K562 (cell line): ENCODE measurements at regions not wholly inside any gene's neighbourhood (a gene's known extent, or its start where the extent isn't known, plus 50 kb on each side); places are given as distances from the start of the nearest gene placed in this dataset.
A peak's percentile ranks its signal among the peaks of the same experiment; 100 is the strongest.

ENCODE experiments used
- ATF1 ChIP-seq, 2 experiments: fragments of 450-650 bp in 1 of 2; IDR thresholded peaks; 2 replicates each; pipeline ENCODE4 v1.6.1; 2016; ENCODE audit warnings: missing compliant biosample characterization in 1 of 2, missing genetic modification characterization in 1 of 2
- CREM ChIP-seq: IDR thresholded peaks from 2 replicates; pipeline ENCODE4 v1.6.1; 2014; ENCODE audit warnings: antibody characterized with exemption, low read depth
- DMBX1 ChIP-seq: fragments of 250-450 bp; sonication (Bioruptor Pico); IDR thresholded peaks from 2 replicates; pipeline ENCODE4 v1.8.0; 2022; ENCODE audit warnings: inconsistent platforms, mild to moderate bottlenecking, moderate library complexity, borderline replicate concordance
- DNMT1 ChIP-seq: fragments of 450-650 bp; IDR thresholded peaks from 2 replicates; pipeline ENCODE4 v1.6.1; 2016; ENCODE audit warnings: antibody characterized with exemption, mild to moderate bottlenecking
- E2F3 ChIP-seq: fragments of 250-450 bp; sonication (Bioruptor Pico); IDR thresholded peaks from 2 replicates; pipeline ENCODE4 v1.4.0; 2020; ENCODE audit warnings: mild to moderate bottlenecking
- E2F6 ChIP-seq, 2 experiments: IDR thresholded peaks; 2 replicates each; pipeline ENCODE4 v1.6.1; 2011; ENCODE audit warnings: borderline replicate concordance in 1 of 2, control low read depth in 1 of 2, low read depth in 1 of 2, low read length in 1 of 2, mild to moderate bottlenecking in 1 of 2, mixed read lengths in 1 of 2, moderate library complexity in 1 of 2; ENCODE audit not compliant: insufficient read depth in 1 of 2, insufficient read length in 1 of 2, poor library complexity in 1 of 2, severe bottlenecking in 1 of 2; ENCODE audit errors: extremely low read depth in 1 of 2
- FOXK2 ChIP-seq, 2 experiments: fragments of 450-650 bp; IDR thresholded peaks in 1 of 2; conservative IDR thresholded peaks in 1 of 2; 2 replicates each; pipeline ENCODE4 v1.6.1; 2016; ENCODE audit warnings: low read depth in 2 of 2, mild to moderate bottlenecking in 1 of 2
- HDAC1 ChIP-seq, 2 experiments: fragments of 450-650 bp; IDR thresholded peaks; 2 replicates each; pipeline ENCODE4 v1.6.1; 2016 to 2017; ENCODE audit warnings: inconsistent platforms in 1 of 2, mild to moderate bottlenecking in 1 of 2, moderate library complexity in 1 of 2
- HDGF ChIP-seq: fragments of 450-650 bp; IDR thresholded peaks from 2 replicates; pipeline ENCODE4 v1.6.1; 2016
- KAT8 ChIP-seq: fragments of 450-650 bp; IDR thresholded peaks from 2 replicates; pipeline ENCODE4 v1.6.1; 2016; ENCODE audit warnings: low read depth, mild to moderate bottlenecking
- NFE2 ChIP-seq: IDR thresholded peaks from 2 replicates; pipeline ENCODE4 v1.6.1; 2014; ENCODE audit warnings: antibody characterized with exemption, low read depth
- NONO ChIP-seq, 2 experiments: fragments of 200-400 bp in 1 of 2; fragments of 450-650 bp in 1 of 2; formaldehyde crosslinking in 1 of 2; IDR thresholded peaks; 2 replicates each; pipeline ENCODE4 v1.6.1; 2017; ENCODE audit warnings: low read depth in 2 of 2, mild to moderate bottlenecking in 2 of 2, moderate library complexity in 2 of 2, low read length in 1 of 2
- ZFPM2 ChIP-seq: fragments of 250-450 bp; sonication (Bioruptor Pico); IDR thresholded peaks from 2 replicates; pipeline ENCODE4 v1.5.1; 2022; ENCODE audit warnings: mild to moderate bottlenecking
- ZNF143 ChIP-seq: sonication (generic); formaldehyde crosslinking; IDR thresholded peaks from 2 replicates; pipeline ENCODE4 v1.9.0; 2022; ENCODE audit warnings: mild to moderate bottlenecking, missing genetic modification reagents
- ZNF318 ChIP-seq, 2 experiments: fragments of 450-650 bp; IDR thresholded peaks; 2 replicates each; pipeline ENCODE4 v1.6.1; 2016; ENCODE audit warnings: mild to moderate bottlenecking in 2 of 2, borderline replicate concordance in 1 of 2, low read depth in 1 of 2, moderate library complexity in 1 of 2

- TF ChIP-seq ZNF318 (IDR thresholded peaks at IDR 0.05; ENCODE audit: borderline replicate concordance in 1 of 2, low read depth in 1 of 2) (0 out of 4 replicates have a peak, but pooled peaks of 1 of the 2 experiments have one; percentile 26), E2F3 (CRISPR knock-in tag) (0 out of 2 replicates have a peak, but pooled peaks have one; percentile 11), NONO (IDR thresholded peaks at IDR 0.05; ENCODE audit: low read depth in 2 of 2, low read length in 1 of 2) (no peak), ZFPM2 (CRISPR knock-in tag) (no peak), E2F6 (IDR thresholded peaks at IDR 0.05; ENCODE audit: borderline replicate concordance in 1 of 2, extremely low read depth in 1 of 2, insufficient read depth in 1 of 2, insufficient read length in 1 of 2, low read depth in 1 of 2, low read length in 1 of 2, poor library complexity in 1 of 2, severe bottlenecking in 1 of 2) (peak in 1 of 2 experiments; percentile 39), FOXK2 (conservative IDR thresholded peaks at IDR 0.05 in 1 of 2, IDR thresholded peaks at IDR 0.05 in 1 of 2; ENCODE audit: low read depth in 2 of 2) (no peak), HDGF (no peak; the same call in 1 of the 2 replicates), DMBX1 (CRISPR knock-in tag) (peak; percentile 92), CREM (peak; percentile 10; the same call in 1 of the 2 replicates), ATF1 (CRISPR knock-in tag; IDR thresholded peaks at IDR 0.05) (no peak), ATF1 (tag; IDR thresholded peaks at IDR 0.05) (peak; percentile 28; the same call in 1 of the 2 replicates), DNMT1 (no peak), HDAC1 (IDR thresholded peaks at IDR 0.05) (no peak; a peak in 1 of 4 replicates), NFE2 (peak; percentile 97), ZNF143 (no peak), KAT8 (no peak)
These were observed 61.4 kb upstream of the RTN4 start (continued) for GRCh38 chr2:55111570-55112228.
